Stimulated activated CD8-positive, alpha-beta memory T cell treated with anti-CD3 and anti-CD28 coated beads, Interleukin-2, amount 100 ng/mL, for 48 hours (primary cell): ENCODE measurements at regions not wholly inside any gene's neighbourhood (a gene's known extent, or its start where the extent isn't known, plus 50 kb on each side); places are given as distances from the start of the nearest gene placed in this dataset.
A peak's percentile ranks its signal among the peaks of the same experiment; 100 is the strongest.

Experiments used
- DNase-seq, 2 donors: peaks; one replicate each; pipeline ENCODE4 v3.0.0-alpha.2; 2020; ENCODE audit warnings: low read depth in 2 of 2

GRCh38 chr9:110058304-110058953 is 149.5 kb downstream of the C9orf152 start:
- peak in 1 of 2 donors; percentile 19 for DNase-seq

- no peak for DNase-seq
Observed at GRCh38 chr9:110059461-110059860, 148.5 kb downstream of the C9orf152 start.

DNA sequence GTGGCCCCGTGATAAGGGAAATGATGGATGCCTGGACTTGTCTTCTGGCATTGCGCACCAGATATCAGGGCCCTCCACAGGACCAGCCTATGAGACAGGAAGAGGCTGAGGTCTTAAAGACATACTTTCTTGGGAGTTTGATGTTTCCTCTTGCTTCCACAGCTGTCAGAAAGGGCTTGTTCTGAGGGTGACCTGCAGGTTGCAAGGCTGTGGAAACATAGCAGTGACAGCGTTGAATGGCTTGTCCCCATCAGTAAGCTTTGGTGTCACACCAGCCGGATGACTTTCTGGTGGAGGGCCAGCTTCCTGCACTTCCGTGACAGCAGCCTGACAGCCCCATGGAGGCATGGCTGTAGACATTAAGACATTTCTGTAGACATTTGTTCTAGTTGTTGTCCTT is 143.2 kb downstream of the C9orf152 start:
- DNase-seq = no peak

DNA sequence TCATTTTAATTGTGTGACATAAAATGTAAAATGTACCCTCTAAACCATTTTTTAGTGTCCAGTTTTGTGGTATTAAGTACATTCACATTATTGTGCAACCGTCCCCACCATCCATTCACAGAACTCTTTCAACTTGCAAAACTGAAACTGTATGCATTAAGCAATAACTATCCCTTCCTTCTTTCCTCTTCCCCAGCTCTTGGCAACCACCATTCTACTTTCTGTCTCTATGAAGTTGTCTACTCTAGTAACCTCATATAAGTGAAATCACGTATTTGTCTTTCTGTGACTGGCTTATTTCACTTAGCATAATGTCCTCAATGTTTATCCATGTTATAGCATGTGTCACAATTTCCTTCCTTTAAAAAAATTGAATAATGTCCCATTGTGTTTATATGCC is 142.4 kb downstream of the C9orf152 start:
- no peak for DNase-seq

GRCh38 chr9:110066929-110067716 is 140.8 kb downstream of the C9orf152 start:
- no peak for DNase-seq

DNA sequence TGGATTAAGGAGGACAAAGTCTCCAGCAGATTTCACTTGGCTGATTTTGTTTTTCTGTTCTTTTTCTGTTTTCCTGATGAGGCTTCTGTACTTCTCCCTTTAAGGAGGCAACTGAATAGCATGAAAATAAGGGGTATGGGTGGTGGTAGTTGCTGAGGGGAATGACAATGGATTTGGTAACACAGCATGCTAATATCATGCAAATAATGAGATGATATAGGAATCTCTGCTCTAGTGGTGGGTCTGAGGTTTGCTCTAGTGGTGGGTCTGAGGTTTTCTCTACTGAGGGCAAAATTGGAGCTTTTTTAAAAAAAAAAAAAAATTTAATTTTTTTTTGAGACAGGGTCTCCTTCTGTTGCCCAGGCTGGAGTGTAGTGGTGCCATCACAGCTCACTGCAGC is 139.7 kb downstream of the C9orf152 start:
- DNase-seq = no peak

GRCh38 chr9:110069326-110070248 is 138.4 kb downstream of the C9orf152 start:
- no peak for DNase-seq

DNA sequence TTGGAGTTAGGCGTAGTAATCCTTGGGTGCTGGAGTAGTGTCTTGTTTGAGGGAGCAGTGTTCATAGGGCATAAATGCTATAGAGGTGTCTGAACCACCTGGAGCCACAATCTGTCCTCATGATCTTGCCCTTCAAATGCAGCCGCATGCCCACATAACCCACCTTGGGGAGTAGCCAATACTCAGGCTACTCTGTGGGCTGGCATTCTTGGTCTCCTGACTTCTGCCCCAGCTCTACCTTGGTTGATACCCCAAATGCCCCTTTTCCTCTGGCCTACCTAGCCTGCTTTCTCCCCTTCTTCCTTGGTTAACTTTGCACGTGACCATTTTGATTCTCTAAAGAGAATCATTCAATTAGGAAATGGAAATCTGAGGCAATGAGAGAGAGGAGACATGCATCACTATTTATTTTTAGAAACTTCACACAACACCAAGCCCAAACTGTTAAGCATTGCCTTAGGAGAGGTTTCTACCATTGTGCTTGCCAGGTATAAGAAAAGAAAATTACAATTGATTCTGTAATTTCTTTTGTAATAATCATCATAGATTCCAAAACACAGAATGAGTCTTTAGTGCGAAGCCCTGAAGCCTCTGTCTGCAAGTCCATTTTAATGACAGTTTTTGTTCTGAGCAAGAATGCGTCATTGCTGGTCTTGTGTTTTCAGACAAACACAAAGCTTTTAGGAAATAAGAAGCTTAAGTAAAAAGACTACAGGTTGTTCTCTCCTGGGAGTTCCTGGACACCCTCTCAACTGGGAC is 135.2 kb downstream of the C9orf152 start:
- no peak for DNase-seq

GRCh38 chr9:110073356-110073905 is 134.5 kb downstream of the C9orf152 start:
- no peak for DNase-seq

DNA sequence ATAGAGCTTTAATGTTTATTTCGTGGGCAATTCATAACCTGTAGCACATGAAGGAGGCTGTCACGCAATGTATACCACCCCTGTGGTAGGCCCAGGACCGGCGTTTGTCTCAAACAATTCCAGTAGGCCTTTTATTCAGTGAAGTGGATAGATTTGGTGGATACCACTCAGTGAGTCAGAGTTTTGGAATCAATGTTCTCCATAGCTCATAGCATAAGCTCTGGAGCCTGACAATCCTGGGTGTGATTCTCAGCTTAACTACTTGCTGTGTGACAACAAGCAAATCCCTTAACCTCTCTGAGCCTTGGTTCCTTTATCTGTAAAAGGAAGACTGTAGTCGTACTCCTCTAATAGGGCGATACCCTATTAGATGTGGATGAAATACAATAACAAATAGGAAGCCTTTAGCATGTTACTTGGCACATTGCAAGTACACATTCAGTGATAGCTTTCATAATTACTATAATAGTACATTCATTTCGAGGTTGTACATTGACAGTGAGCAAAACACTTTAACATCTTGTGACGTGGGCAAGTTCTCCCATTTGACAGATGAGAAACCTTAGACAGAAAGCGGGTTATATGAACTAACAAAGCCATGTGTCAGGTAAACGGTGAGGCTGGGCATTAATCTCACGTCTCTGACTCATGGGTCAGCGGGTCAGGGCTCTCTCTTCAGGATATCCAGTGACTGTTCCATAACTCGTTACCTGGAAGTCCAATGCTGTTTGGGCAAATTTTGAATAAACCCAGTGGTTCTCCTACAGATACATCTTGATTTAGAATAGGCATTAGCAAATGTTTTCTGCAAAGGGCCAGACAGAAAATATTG is 130.8 kb downstream of the C9orf152 start:
- no peak for DNase-seq

DNA sequence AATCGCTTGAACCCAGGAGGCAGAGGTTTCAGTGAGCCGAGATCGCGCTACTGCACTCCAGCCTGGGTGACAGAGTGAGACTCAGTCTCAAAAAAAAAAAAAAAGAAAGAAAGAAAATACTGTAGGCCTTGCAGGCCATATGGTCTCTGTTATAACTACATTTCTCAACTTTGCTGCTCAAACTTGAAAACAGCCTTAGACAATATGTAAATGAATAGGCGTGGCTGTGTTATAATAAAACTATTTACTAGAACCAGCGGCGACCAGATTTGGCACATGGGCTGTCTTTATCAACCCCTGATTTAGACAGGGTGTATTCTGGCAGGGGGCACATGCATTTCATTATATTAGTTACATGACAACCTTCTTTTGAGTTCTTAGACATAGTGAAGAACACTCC is 130.0 kb downstream of the C9orf152 start:
- no peak for DNase-seq

GRCh38 chr9:110078604-110079003 is 129.4 kb downstream of the C9orf152 start:
- DNase-seq = no peak

GRCh38 chr9:110081395-110081794 is 126.6 kb downstream of the C9orf152 start:
- DNase-seq = no peak

DNA sequence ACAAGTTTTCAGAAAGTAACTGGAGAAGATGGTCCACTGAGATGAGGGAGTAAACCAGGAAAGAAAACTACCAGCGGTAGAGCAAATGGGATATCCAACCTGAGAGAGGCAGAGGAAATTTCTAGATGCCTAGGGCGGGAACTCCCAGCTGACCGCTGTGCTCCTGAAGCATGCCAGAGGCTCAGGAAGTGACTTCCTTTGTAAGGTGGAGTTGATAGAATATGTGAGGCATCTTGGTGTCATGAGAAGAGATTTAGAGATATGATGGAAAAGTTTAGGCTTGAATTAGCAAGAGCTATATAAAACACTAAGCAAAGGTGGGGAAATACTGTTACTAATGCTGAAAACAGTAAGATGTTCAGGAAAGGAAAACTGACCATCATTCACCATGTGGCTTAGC is 124.1 kb downstream of the C9orf152 start:
- DNase-seq = no peak

DNA sequence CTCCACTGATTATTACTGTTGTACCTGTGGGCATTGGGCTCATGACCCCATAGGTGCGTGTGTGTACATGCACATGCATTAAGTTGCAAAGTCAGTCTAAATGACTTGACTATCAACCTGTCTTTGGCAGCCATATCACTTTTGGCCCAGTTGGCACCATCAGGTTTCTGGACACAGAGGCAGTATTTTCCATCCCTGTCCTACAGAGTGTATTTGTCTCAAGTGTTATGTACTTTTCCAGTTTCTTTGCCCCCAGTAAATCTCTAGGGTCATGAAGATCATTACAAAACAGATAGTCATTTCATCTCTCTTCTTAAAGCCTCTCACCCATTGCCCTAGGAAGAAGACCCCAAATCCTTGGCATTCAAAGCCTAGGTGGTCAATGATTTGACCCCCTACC is 121.4 kb downstream of the C9orf152 start:
- no peak for DNase-seq

GRCh38 chr9:110087605-110088004 is 120.4 kb downstream of the C9orf152 start:
- DNase-seq = no peak

GRCh38 chr9:110088099-110088498 is 119.9 kb downstream of the C9orf152 start:
- DNase-seq = no peak

DNA sequence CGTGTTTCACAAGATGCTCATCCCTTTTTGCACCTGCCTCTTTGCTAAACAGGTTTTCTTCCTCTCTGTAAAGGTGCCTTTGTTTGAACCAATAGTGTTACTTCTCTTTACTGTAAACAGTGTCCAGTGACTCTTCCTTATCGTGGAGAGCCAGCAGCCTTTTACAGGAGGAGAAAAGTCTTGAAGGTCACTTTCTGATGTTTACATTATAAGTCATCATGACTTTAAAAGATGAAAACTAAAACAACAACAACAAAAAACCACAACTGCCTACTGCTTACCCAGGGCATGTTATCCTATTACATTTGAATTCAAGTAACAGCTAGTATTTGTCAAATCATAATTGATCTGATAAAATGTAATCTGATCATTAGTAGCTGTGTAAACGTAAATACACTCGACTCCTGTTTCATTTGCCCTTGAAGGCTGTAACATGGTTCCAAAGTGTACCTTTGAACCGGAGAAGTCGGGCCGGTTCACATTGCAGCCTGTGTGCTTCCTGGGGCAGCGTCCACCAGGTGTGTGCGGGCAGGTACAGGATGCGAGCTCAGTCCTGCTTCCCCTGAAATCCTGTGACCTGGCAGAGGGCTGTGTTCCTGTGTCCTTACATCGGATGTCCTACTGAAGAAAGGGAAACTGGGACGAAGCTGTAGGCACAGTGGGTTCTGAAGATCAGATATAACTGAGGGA is 118.1 kb downstream of the C9orf152 start:
- no peak for DNase-seq

- no peak for DNase-seq
Observed at GRCh38 chr9:110092792-110093191, 115.2 kb downstream of the C9orf152 start.

GRCh38 chr9:110093417-110093816 is 114.5 kb downstream of the C9orf152 start:
- no peak for DNase-seq
